DND-41 (cell line): ENCODE measurements at regions not wholly inside any gene's neighbourhood (a gene's known extent, or its start where the extent isn't known, plus 50 kb on each side); places are given as distances from the start of the nearest gene placed in this dataset.
"Not testable (repeated sequence)": the region's sequence is repeated elsewhere in the genome, so short reads cannot be mapped to it uniquely, and the experiment has no call there.

Experiments used
- CTCF ChIP-seq: IDR thresholded peaks from 2 replicates; pipeline ENCODE4 v1.5.1; 2012; ENCODE audit warnings: borderline replicate concordance, low read length, moderate library complexity, mild to moderate bottlenecking; ENCODE audit not compliant: poor library complexity, severe bottlenecking; ENCODE audit errors: extremely low read depth
- EZH2 ChIP-seq: IDR thresholded peaks from 3 replicates; pipeline ENCODE4 v1.6.1; 2012; ENCODE audit warnings: borderline replicate concordance, low read depth, mild to moderate bottlenecking, moderate library complexity, low read length, inconsistent platforms; ENCODE audit not compliant: severe bottlenecking

DNA sequence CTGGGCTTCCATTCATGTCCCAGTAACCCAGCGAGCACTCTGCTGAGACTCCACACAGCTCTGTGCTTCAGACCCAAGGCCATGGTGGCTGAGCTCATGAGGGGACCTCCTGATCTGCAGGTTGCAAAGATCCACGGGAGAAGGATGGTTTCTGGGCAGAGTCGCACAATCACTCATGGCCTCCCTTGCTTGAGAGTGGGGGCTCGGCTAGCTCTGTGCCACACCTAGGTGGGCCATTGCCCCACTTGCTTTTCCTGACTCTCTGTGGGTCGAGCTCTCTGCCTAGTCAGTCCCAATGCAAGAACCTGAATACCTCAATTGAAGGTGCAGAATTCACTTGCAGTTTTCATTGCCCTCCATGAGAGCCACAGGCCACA, 3958.4 kb upstream of the OR11H1 start:
- not testable (repeated sequence) for TF ChIP-seq CTCF, EZH2
